GM19240 (cell line): ENCODE measurements at regions not wholly inside any gene's neighbourhood (a gene's known extent, or its start where the extent isn't known, plus 50 kb on each side); places are given as distances from the start of the nearest gene placed in this dataset.
"Not testable (repeated sequence)": the region's sequence is repeated elsewhere in the genome, so short reads cannot be mapped to it uniquely, and the experiment has no call there.

Source experiments
- DNase-seq: peaks from one replicate; pipeline ENCODE4 v3.0.0; 2011; ENCODE audit warnings: low spot score; ENCODE audit not compliant: insufficient read length

- DNase-seq = no peak
Observed at GRCh38 chr12:75707983-75708382, 196.6 kb upstream of the KRR1 start.

- DNase-seq = no peak
Observed at GRCh38 chr12:75706786-75707605, 195.6 kb upstream of the KRR1 start.

DNA sequence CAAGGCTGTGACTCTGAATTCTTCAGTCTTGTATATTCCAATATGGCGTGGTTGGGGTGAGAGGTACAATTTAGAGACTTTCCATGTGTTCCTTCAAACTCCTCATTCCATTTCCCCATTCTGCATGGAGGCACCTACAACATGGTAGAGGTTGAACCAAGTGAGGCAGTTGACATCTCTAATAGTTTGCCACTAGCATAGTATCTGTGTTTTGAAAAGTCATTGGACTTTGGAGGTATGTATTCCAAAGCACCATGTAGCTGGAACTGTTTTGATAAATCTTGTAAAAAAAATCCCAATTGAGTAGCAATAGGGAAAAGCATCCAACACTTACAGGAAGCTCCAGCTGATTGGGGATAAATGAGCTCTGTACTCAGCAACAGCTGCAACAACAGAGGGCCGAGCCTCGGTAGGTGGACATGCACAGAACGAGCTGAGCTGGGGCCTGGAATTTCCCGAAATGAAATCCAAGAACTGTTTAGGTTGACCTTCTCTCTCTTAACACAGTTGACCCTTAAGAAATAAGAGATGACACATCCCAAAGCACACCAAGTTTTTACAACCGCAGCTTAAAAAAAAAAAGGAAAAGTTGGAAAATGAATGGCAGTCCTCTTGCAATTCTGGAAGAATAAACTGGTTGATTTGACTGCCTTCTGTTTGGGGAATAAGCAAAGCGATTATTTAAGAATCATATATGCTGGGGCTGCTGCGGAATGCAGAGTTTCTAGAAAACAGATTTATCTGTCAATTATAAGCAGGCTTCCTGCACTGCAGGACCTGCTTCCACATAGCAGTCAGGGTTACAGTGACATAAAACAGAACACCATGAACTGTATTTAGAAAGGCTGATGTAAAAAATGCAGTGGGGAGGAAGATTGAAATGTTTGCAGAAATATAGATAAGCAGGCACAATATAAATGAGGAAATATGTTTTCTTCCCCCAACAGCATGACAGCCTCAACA lies 194.6 kb upstream of the KRR1 start:
- no peak for DNase-seq

- no peak for DNase-seq
Observed at GRCh38 chr12:75704664-75705063, 193.3 kb upstream of the KRR1 start.

DNA sequence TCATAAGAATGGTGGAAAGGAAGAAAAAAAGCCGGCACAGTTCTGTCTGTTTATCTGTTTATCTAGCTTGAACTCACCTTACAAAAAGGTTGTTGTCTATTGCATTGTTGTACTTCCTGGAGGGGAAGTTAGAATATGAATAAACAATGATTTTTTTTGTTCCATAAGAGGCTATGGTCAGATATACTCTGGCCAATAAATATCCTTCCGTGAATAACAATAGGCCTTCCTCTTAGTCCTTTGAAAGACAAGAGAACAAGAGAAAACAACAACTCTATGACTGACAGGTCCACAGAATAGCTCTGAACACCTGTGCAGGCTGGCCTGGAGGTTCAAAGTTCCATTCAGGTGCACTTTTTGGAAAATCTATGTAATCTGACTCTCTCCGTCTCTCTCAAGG lies 192.8 kb upstream of the KRR1 start:
- no peak for DNase-seq

- no peak for DNase-seq
Observed at GRCh38 chr12:75703131-75703530, 191.7 kb upstream of the KRR1 start.

DNA sequence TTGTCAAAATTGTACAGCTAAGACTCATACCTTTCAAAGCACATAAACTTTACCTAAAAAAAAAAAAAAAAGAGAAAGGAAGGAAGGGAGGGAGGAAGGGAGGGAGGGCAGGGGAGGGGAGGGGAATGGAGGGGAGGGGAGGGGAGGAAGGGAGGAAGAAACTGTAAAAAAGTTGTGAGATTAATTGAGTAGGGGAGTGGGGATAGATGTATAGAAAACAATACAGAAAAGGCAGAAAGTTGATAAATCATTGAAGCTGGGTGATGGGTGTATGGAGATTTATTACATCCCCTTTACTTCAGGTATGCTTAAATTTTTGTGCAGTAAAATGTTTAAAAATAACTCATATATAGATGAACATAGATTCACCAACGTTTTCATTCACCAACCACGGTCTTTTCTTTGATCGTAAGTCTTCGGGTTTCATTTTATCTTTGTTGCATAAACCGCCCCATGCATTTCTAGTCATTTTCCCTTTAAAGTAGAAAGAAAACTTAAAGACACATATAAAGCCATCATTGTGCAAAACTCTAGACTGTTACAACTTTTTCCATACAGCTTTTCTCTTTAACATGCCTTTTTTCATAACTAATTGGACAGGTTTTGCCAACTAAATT lies 191.2 kb upstream of the KRR1 start:
- DNase-seq = no peak

DNA sequence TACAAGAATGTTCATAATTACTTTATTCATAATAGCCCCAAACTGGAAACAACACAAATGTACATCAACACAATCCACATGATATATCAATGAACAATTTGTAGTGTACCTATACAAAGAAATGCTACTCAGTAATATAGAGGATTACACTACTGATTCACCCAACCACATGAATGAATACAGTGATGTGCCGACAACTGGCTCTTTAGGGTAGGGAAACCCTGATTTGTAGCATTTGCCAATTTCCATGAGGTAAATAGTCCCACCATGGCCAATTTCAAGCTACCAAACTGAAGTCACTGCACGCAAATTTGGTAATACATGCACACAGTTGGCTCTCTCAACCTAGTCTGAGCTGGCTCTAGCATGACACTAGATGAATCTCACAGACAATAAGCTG lies 190.4 kb upstream of the KRR1 start:
- no peak for DNase-seq

DNA sequence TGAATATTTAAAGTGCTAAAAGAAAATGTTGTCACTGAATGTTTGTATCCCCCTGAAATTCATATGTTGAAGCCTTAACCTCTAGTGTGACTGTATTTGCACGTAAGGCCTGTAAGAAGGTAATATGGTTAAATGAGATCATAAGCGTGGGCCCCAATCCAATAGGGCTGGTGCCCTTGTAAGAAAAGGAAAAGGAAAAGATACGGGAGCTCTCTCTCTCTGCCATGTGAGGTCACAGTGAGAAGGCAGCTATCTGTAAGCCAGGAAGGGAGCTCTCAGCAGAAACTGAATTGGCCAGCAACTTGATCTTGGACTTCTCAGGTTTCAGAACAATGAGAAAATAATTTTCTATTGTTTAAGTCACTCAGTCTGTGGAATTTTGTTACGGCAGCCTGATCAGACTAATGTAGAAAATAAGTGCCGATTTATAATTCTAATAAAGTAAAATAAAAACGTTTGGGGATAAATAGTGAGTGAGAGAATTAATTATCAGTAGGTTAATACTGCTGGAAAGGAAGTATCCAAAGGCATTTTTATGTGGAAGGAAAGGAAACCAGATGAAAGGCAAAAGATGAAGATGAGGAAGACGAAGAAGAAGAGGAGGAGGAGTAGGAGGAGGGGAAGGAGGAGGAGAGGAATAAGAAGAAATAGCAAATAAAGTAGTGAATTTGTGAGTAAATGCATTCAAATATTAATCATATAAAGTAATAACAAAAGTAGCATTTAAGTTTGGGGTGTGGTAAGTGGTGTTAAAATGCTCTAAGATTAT lies 188.5 kb upstream of the KRR1 start:
- no peak for DNase-seq

- no peak for DNase-seq
Observed at GRCh38 chr12:75699251-75699650, 187.8 kb upstream of the KRR1 start.

DNA sequence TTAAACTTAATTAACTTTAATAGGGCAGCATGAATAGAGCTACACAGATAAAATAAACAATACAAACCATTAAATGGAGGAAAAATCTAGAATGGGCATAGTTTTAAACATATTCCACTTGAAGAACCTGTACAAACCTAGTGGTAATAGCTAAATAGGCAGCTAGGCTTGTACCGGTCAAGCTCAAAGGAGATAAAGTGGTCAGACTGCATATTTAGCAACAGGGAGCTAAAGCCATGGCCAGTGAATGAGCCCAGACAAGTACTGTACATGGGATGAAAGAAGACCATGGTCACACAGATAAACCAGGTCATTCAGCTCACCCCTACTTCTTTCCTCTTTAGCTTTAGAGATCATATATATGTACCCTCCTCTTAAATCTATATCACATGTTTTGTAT lies 186.6 kb upstream of the KRR1 start:
- DNase-seq = no peak

DNA sequence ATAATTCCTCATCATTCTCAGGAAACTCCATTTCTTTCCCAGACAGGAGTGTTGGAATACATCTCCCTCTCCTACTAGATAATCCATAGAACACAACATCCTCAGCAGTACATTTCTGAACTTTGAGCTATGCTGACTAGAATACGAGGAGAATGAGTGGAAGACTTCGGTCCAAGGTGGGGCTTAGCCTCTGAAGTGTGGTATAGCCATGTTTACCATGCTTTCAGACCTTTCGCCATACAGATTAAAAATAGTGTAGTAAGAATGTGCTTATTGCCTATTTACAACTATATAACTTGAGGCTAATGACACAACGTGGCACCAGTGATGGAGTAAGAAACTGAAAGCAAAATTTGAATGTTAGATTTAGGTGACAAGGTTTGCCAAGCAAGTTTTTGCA lies 184.5 kb upstream of the KRR1 start:
- no peak for DNase-seq

DNA sequence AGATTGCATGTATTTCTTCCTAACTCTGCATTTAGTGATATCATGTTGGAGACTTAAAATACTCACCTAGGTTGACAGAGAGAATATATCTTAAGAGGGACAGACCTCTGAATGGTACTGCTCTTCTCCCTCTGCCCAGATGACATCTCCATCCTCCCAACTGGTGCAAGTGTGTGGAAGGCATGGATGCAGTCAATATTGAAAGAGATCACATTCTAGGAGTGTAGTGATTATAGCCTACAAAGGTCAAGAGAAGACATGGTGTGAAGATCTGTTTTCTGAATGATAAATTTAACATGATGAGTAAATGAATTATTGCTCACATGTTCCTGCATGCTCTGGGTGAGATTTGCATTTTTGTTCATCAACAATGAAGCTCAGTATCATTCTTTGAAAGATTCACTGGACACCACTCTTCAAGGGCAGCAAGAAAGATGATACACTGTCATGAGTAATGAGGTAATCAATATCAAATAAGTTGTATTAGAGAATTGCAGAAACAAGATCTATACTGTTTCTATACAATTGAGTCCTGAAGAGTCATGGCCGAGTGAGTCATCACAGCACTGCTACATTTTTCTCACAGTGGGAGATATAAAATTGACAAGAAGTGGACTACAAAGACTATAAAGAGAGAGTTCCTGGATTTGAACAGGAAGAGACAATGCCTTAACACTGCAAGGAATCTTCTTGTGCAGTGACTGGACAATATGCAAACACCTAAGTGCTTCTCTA lies 183.3 kb upstream of the KRR1 start:
- no peak for DNase-seq

GRCh38 chr12:75692876-75693275 lies 181.5 kb upstream of the KRR1 start:
- no peak for DNase-seq

DNA sequence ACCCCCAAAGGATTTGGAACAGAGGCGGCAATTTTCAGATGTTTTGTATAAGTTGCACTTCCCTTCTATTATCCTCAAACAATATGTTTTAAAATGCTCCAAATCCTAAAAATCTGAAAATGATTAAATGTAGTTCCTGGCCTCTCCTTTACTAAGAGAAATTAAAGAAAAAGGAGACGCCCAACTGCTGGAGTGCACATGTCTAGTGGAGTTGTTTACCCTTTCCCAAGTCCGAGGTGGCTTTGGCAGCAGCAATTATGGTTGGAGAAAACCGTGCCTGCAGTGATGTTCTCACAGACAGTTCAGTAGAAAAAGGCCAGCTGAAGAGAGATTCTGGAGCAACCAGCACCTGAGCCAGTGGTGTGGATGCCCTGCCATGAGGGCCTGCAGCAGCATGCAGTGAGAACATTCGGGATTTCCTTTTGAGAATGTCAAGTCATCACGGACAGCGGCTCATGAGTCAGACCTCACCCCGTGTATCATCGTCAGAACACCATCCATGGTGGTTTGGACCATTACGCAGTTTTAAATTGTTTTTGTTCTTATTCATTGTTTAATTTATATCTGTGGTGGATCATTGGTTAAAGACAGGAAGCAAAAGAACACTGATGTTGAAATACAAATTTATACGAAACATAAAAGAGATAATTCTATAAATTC lies 179.0 kb upstream of the KRR1 start:
- no peak for DNase-seq

DNA sequence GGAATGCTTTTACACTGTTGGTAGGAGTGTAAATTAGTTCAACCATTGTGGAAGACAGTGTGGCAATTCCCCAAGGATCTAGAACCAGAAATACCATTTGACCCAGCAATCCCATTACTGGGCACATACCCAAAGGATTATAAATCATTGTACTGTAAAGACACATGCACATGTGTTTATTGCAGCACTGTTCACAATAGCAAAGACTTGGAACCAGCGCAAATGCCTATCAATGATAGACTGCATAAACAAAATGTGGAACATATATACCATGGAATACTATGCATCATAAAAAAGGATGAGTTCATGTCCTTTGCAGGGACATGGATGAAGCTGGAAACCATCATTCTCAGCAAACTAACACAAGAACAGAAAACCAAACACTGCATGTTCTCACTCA lies 174.8 kb upstream of the KRR1 start:
- not testable (repeated sequence) for DNase-seq

DNA sequence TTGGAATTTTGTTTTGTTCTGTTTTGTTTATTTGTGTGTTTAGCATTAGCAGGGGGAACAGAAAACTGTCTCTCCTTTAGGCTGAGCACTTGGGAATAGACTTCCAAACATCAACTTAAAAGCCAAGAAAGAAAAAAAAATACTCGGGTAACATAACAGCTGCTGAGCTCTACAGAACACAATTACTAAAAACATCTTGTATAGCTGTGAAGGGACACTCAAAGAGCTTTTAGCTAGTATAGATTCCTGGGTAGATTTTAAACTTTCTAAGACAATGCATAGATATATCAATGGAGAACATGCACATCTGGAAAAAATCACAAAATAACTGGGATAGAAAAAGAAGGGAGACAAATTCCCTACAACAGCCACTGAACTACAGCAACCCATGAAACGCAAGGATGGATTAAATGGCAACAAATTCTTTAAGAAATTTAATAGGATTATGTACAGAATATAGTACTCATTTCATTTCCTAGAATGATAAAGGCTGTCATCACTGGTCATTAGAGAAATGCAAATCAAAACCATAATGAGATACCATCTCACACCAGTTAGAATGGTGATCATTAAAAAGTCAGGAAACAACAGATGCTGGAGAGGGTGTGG lies 174.3 kb upstream of the KRR1 start:
- no peak for DNase-seq

GRCh38 chr12:75684678-75685616 lies 173.5 kb upstream of the KRR1 start:
- no peak for DNase-seq
